Ovary (tissue), 3 donors: ENCODE measurements at regions not wholly inside any gene's neighbourhood (a gene's known extent, or its start where the extent isn't known, plus 50 kb on each side); places are given as distances from the start of the nearest gene placed in this dataset.

Experiments
- CTCF ChIP-seq, 3 donors: fragments of 450-650 bp in 2 of 3; fragments of 200-600 bp in 1 of 3; IDR thresholded peaks; one replicate each; pipeline versions ENCODE4 v1.5.1 to v1.8.0; 2016 to 2022; ENCODE audit warnings: antibody characterized with exemption in 3 of 3, mild to moderate bottlenecking in 1 of 3
- EP300 ChIP-seq: sonication (generic); formaldehyde crosslinking; IDR thresholded peaks from one replicate; pipeline ENCODE4 v1.6.1; 2017; ENCODE audit warnings: antibody characterized with exemption
- donor health status: DM: no; HTN: no; CAD: no.

- TF ChIP-seq CTCF (IDR thresholded peaks at IDR 0.05) (no peak), EP300 (no peak)
These were observed 77.9 kb upstream of the KL start for GRCh38 chr13:32938314-32938713.
